ENCODE measurements at regions not wholly inside any gene's neighbourhood (a gene's known extent, or its start where the extent isn't known, plus 50 kb on each side); places are given as distances from the start of the nearest gene placed in this dataset.
"Not testable (repeated sequence)": the region's sequence is repeated elsewhere in the genome, so short reads cannot be mapped to it uniquely, and the experiment has no call there.

- no peak for TF ChIP-seq ELF4 (IDR thresholded peaks at IDR 0.05)
- TF ChIP-seq ZNF384 (IDR thresholded peaks at IDR 0.05) = no peak
- TF ChIP-seq PKNOX1 (IDR thresholded peaks at IDR 0.05) = no peak
- no peak for TF ChIP-seq NFRKB (IDR thresholded peaks at IDR 0.05)
- POLR2A ChIA-PET = no interaction called here
- CTCF ChIA-PET = no interaction called here
- DNase-seq (ENCODE audit: extremely low spot score) = no peak
Measured at GRCh38 chr5:84885485-84886258, 501.0 kb upstream of the EDIL3 start.

GRCh38 chr5:84881737-84882136 is 497.1 kb upstream of the EDIL3 start:
- CTCF ChIA-PET = no interaction called here
- no peak for DNase-seq (ENCODE audit: extremely low spot score)
- TF ChIP-seq NFRKB (IDR thresholded peaks at IDR 0.05) (no peak), SUZ12 (IDR thresholded peaks at IDR 0.05) (no peak), HDGF (IDR thresholded peaks at IDR 0.05; ENCODE audit: borderline replicate concordance) (no peak), ZNF384 (IDR thresholded peaks at IDR 0.05) (no peak), CTBP1 (IDR thresholded peaks at IDR 0.05; ENCODE audit: borderline replicate concordance) (no peak), L3MBTL2 (conservative IDR thresholded peaks at IDR 0.05) (no peak), ELF4 (IDR thresholded peaks at IDR 0.05) (no peak), ARNT (IDR thresholded peaks at IDR 0.05) (no peak), FOXK2 (IDR thresholded peaks at IDR 0.05) (no peak), PKNOX1 (IDR thresholded peaks at IDR 0.05) (no peak), BHLHE40 (IDR thresholded peaks at IDR 0.05; ENCODE audit: borderline replicate concordance) (no peak)
- POLR2A ChIA-PET = no interaction called here

- ChIA-PET POLR2A (no interaction called here), CTCF (no interaction called here)
- DNase-seq (ENCODE audit: extremely low spot score) = no peak
- TF ChIP-seq HDGF (IDR thresholded peaks at IDR 0.05; ENCODE audit: borderline replicate concordance) (no peak), FOXK2 (IDR thresholded peaks at IDR 0.05) (no peak), L3MBTL2 (conservative IDR thresholded peaks at IDR 0.05) (no peak)
Measured at GRCh38 chr5:84874196-84874595, 489.5 kb upstream of the EDIL3 start.

DNA sequence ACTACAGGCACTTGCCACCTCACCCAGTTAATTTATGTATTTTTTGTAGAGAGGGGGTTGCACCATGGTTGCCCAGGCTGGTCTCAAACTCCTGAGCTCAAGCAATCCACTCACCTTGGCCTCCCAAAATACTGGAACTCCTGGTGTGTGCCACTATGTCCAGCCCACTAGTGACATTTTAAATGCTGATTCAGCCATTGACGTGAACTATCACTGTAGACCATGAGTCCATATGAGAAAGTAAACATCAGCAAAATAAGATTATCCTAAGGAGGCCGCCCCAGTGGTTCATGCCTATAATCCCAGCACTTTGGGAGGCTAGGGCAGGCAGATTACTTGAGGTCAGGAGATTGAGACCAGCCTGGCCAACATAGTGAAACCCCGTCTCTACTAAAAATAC is 488.1 kb upstream of the EDIL3 start:
- no peak for DNase-seq (ENCODE audit: extremely low spot score)
- no peak for TF ChIP-seq LEF1 (IDR thresholded peaks at IDR 0.05; ENCODE audit: borderline replicate concordance)
- TF ChIP-seq SP1 (IDR thresholded peaks at IDR 0.05) = no peak
- TF ChIP-seq FOXM1 (IDR thresholded peaks at IDR 0.05; ENCODE audit: borderline replicate concordance) = no peak
- no peak for TF ChIP-seq TARDBP (IDR thresholded peaks at IDR 0.05)
- TF ChIP-seq NFRKB (IDR thresholded peaks at IDR 0.05) = no peak
- no peak for TF ChIP-seq SUZ12 (IDR thresholded peaks at IDR 0.05)
- ChIA-PET CTCF (no interaction called here), POLR2A (no interaction called here)

- no peak for TF ChIP-seq FOXM1 (IDR thresholded peaks at IDR 0.05; ENCODE audit: borderline replicate concordance)
- no peak for TF ChIP-seq ELF4 (IDR thresholded peaks at IDR 0.05)
- TF ChIP-seq TARDBP (IDR thresholded peaks at IDR 0.05) = no peak
- TF ChIP-seq NFRKB (IDR thresholded peaks at IDR 0.05) = no peak
- no peak for TF ChIP-seq FOXA1 (IDR thresholded peaks at IDR 0.05)
- no peak for TF ChIP-seq ZNF384 (IDR thresholded peaks at IDR 0.05)
- TF ChIP-seq BHLHE40 (IDR thresholded peaks at IDR 0.05; ENCODE audit: borderline replicate concordance) = no peak
- no peak for TF ChIP-seq L3MBTL2 (conservative IDR thresholded peaks at IDR 0.05)
- TF ChIP-seq SUZ12 (IDR thresholded peaks at IDR 0.05) = no peak
- ChIA-PET CTCF (no interaction called here), POLR2A (no interaction called here)
- DNase-seq (ENCODE audit: extremely low spot score) = no peak
Measured at GRCh38 chr5:84870369-84870768, 485.7 kb upstream of the EDIL3 start.

DNA sequence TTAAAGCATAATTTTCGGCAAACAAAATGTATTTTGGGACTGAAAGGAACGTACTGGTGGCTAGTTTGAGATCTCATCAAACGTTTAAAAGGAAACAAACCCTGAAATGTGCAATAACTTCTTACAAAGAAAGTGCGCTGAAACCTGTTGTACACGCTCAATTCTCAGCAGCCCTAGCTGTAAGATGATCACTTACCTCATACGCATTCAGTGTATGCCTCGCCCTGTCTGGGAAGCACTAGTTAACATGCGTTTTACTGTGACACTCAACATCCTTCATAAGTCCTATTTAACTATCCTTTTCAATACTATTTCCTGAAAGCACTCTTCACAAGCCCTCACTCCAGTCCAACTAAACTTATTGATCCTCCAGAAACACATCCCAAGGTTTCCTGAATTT is 485.0 kb upstream of the EDIL3 start:
- POLR2A ChIA-PET = no interaction called here
- no peak for TF ChIP-seq CTBP1 (IDR thresholded peaks at IDR 0.05; ENCODE audit: borderline replicate concordance)
- TF ChIP-seq FOXA1 (IDR thresholded peaks at IDR 0.05) = no peak
- no peak for TF ChIP-seq NFRKB (IDR thresholded peaks at IDR 0.05)
- no peak for TF ChIP-seq L3MBTL2 (conservative IDR thresholded peaks at IDR 0.05)
- TF ChIP-seq SP1 (IDR thresholded peaks at IDR 0.05) = no peak
- TF ChIP-seq FOXK2 (IDR thresholded peaks at IDR 0.05) = no peak
- no peak for TF ChIP-seq TARDBP (IDR thresholded peaks at IDR 0.05)
- no peak for TF ChIP-seq SUZ12 (IDR thresholded peaks at IDR 0.05)
- no peak for TF ChIP-seq HDGF (IDR thresholded peaks at IDR 0.05; ENCODE audit: borderline replicate concordance)
- TF ChIP-seq ARNT (IDR thresholded peaks at IDR 0.05) = no peak
- no peak for TF ChIP-seq ELF4 (IDR thresholded peaks at IDR 0.05)
- no peak for TF ChIP-seq LEF1 (IDR thresholded peaks at IDR 0.05; ENCODE audit: borderline replicate concordance)
- TF ChIP-seq FOXM1 (IDR thresholded peaks at IDR 0.05; ENCODE audit: borderline replicate concordance) = no peak
- TF ChIP-seq BHLHE40 (IDR thresholded peaks at IDR 0.05; ENCODE audit: borderline replicate concordance) = no peak
- no peak for TF ChIP-seq ZNF384 (IDR thresholded peaks at IDR 0.05)
- no peak for TF ChIP-seq PKNOX1 (IDR thresholded peaks at IDR 0.05)
- CTCF ChIA-PET = no interaction called here
- DNase-seq (ENCODE audit: extremely low spot score) = peak; percentile 8

GRCh38 chr5:84863936-84864335 is 479.3 kb upstream of the EDIL3 start:
- POLR2A ChIA-PET = not testable (repeated sequence)

More at GRCh38 chr5:84863936-84864335, 479.3 kb upstream of the EDIL3 start:
- CTCF ChIA-PET; DNase-seq (ENCODE audit: extremely low spot score): not testable (repeated sequence)
